ENCODE measurements at regions not wholly inside any gene's neighbourhood (a gene's known extent, or its start where the extent isn't known, plus 50 kb on each side); places are given as distances from the start of the nearest gene placed in this dataset.

GRCh38 chr5:56440871-56441740, 208.0 kb upstream of the ANKRD55 start:
- no peaks in the 10 kb centered on the region for H3K36me3 ChIP-seq
- H3K4me1 ChIP-seq: no peaks in the 10 kb centered on the region
- H3K27ac ChIP-seq: no peak overlapping the region
- no peaks in the 10 kb centered on the region for H3K27me3 ChIP-seq
- no peak overlapping the region for H3K4me3 ChIP-seq
- H3K9me3 ChIP-seq: no peaks in the 10 kb centered on the region
- no peak for TF ChIP-seq CTCF (IDR thresholded peaks at IDR 0.05)
- no peak for DNase-seq (ENCODE audit: low spot score)

- no peak for DNase-seq (ENCODE audit: low spot score)
- no peak for TF ChIP-seq CTCF (IDR thresholded peaks at IDR 0.05)
- Histone ChIP-seq H3K27me3 (no peaks in the 10 kb centered on the region), H3K27ac (no peak overlapping the region), H3K36me3 (no peaks in the 10 kb centered on the region), H3K9me3 (no peaks in the 10 kb centered on the region), H3K4me1 (no peaks in the 10 kb centered on the region), H3K4me3 (no peak overlapping the region)
Measured at GRCh38 chr5:56434986-56435385, 201.9 kb upstream of the ANKRD55 start.

GRCh38 chr5:56433039-56433617, 200.0 kb upstream of the ANKRD55 start:
- H3K36me3 ChIP-seq: no peaks in the 10 kb centered on the region
- no peaks in the 10 kb centered on the region for H3K9me3 ChIP-seq
- H3K27me3 ChIP-seq: no peaks in the 10 kb centered on the region
- H3K4me3 ChIP-seq: no peak overlapping the region
- no peaks in the 10 kb centered on the region for H3K4me1 ChIP-seq
- H3K27ac ChIP-seq: no peak overlapping the region
- TF ChIP-seq CTCF (IDR thresholded peaks at IDR 0.05): no peak
- DNase-seq (ENCODE audit: low spot score): no peak

- DNase-seq (ENCODE audit: low spot score): no peak
- no peaks in the 10 kb centered on the region for H3K27me3 ChIP-seq
- TF ChIP-seq CTCF (IDR thresholded peaks at IDR 0.05): no peak
- H3K4me1 ChIP-seq: no peaks in the 10 kb centered on the region
- H3K4me3 ChIP-seq: no peak overlapping the region
- H3K9me3 ChIP-seq: no peaks in the 10 kb centered on the region
- no peaks in the 10 kb centered on the region for H3K36me3 ChIP-seq
- H3K27ac ChIP-seq: no peak overlapping the region
Measured at GRCh38 chr5:56432321-56432720, 199.2 kb upstream of the ANKRD55 start.

DNA sequence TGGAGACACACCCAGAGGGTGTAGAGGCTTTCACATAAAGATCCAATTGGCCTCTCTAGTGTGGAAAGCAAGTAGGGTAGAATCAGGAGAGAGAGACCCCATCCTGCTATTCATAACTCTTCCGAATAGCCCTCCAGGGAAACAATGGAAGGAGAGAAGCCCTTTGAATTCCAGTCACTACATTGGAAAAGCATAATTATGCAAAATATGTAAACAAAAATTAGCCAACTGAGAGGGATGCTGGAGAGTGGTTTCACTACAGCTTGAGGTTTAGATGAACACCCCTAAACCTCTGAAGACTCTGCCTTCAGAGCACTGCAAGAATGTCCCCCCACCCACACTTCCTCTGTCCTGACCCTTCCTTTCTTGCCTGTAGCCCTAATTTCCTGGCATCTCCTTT, 197.3 kb upstream of the ANKRD55 start:
- H3K4me1 ChIP-seq: no peaks in the 10 kb centered on the region
- H3K4me3 ChIP-seq: no peak overlapping the region
- DNase-seq (ENCODE audit: low spot score): no peak
- no peak overlapping the region for H3K27ac ChIP-seq
- no peak for TF ChIP-seq CTCF (IDR thresholded peaks at IDR 0.05)
- no peaks in the 10 kb centered on the region for H3K9me3 ChIP-seq
- H3K36me3 ChIP-seq: no peaks in the 10 kb centered on the region
- H3K27me3 ChIP-seq: no peaks in the 10 kb centered on the region

Measured in right atrium auricular region (tissue), 2 donors.